Astrocyte of the cerebellum (primary cell): ENCODE measurements at regions not wholly inside any gene's neighbourhood (a gene's known extent, or its start where the extent isn't known, plus 50 kb on each side); places are given as distances from the start of the nearest gene placed in this dataset.

Experiments used
- DNase-seq: peaks from one replicate; pipeline ENCODE4 v3.0.0-alpha.2; 2011; ENCODE audit warnings: low read depth
- H3K4me3 ChIP-seq: 2 replicates; pipeline ENCODE4 v1.5.1; 2011; ENCODE audit warnings: mild to moderate bottlenecking, low read depth, low read length, moderate library complexity
- CTCF ChIP-seq: IDR thresholded peaks from 2 replicates; pipeline ENCODE4 v1.5.1; 2012; ENCODE audit warnings: low read length, low read depth, moderate library complexity, mild to moderate bottlenecking; ENCODE audit errors: missing control alignments
- in situ Hi-C: cut with HindIII; loops from 2 replicates; pipeline ENCODE4 v1.10.0; 2017; ENCODE audit warnings: low sequenced_read_pairs

GRCh38 chr6:148271711-148272439 is 70.8 kb upstream of the SASH1 start:
- in situ Hi-C loops, result loop anchor here (5.0 kb wide), 2 partner anchors 40 to 95 kb away; no protein-coding TSS in a partner anchor
- no peak overlapping the region for H3K4me3 ChIP-seq
- TF ChIP-seq CTCF, result no peak
- peak; percentile 32 for DNase-seq

DNA sequence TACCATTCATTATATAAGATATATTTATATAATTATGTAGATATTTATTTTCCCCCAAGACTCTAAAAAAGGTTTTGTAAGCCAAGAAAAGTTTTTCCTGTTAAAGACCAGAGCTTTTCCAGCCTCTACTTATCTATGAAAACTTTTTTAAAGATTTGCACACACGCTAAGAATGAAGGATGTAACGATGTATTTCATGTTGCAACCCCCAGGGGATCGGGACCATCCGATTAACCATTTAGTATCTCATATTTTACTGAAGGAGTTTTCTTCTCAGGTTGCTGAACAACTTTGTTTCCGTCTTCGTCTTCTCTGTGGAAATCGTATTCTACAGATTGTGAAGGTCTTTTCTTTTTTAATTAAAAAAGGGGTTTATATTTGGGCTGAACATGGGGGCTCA is 70.0 kb upstream of the SASH1 start:
- TF ChIP-seq CTCF, result no peak
- DNase-seq, result no peak
- no peak overlapping the region for H3K4me3 ChIP-seq
- in situ Hi-C loops, result loop anchor here (5.0 kb wide), 2 partner anchors 40 to 95 kb away; no protein-coding TSS in a partner anchor

- no peak for DNase-seq
- in situ Hi-C loops, result loop anchor here (5.0 kb wide), 2 partner anchors 38 to 93 kb away; no protein-coding TSS in a partner anchor
- H3K4me3 ChIP-seq, result no peak overlapping the region
- no peak for TF ChIP-seq CTCF
Measured at GRCh38 chr6:148273962-148274752, 68.5 kb upstream of the SASH1 start.

- no peak for TF ChIP-seq CTCF
- in situ Hi-C loops, result loop anchor here (5.0 kb wide), 2 partner anchors 37 to 92 kb away; no protein-coding TSS in a partner anchor
- no peak for DNase-seq
- H3K4me3 ChIP-seq, result no peak overlapping the region
Measured at GRCh38 chr6:148274809-148275208, 67.8 kb upstream of the SASH1 start.

DNA sequence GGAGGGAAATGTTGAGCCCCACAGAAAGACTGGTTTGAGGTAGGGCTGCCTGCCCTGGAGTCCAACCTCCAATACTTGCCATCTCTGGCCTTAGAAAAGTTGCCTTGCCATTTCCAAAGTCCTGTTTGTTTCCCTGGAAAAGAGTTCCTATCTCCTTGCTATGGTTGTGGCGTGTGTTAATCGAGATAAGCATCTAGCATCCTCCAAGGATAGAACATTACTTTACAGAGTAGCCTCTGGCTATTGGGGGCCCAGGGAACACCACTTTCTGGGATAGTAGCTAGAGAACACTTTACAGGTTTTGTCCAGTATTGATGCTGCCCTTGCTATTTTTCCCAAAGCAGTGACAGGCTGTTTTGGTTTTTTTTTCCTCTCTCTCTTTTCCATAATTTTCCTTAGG is 57.4 kb upstream of the SASH1 start:
- no peak overlapping the region for H3K4me3 ChIP-seq
- no peak for DNase-seq
- no peak for TF ChIP-seq CTCF
- in situ Hi-C loops, result no loop called here

- no peak for DNase-seq
- no peak for TF ChIP-seq CTCF
- in situ Hi-C loops, result no loop called here
- no peak overlapping the region for H3K4me3 ChIP-seq
Measured at GRCh38 chr6:148286563-148286962, 56.1 kb upstream of the SASH1 start.
